GM21360 (cell line): ENCODE measurements at regions not wholly inside any gene's neighbourhood (a gene's known extent, or its start where the extent isn't known, plus 50 kb on each side); places are given as distances from the start of the nearest gene placed in this dataset.
"Not testable (repeated sequence)": the region's sequence is repeated elsewhere in the genome, so short reads cannot be mapped to it uniquely, and the experiment has no call there.

Source experiments
- ATAC-seq: cut with Tn5 transposase; IDR thresholded peaks from one replicate; pipeline ENCODE4 v1.9.1; 2021; ENCODE audit warnings: mild to moderate bottlenecking, moderate library complexity; ENCODE audit not compliant: unreplicated experiment

DNA sequence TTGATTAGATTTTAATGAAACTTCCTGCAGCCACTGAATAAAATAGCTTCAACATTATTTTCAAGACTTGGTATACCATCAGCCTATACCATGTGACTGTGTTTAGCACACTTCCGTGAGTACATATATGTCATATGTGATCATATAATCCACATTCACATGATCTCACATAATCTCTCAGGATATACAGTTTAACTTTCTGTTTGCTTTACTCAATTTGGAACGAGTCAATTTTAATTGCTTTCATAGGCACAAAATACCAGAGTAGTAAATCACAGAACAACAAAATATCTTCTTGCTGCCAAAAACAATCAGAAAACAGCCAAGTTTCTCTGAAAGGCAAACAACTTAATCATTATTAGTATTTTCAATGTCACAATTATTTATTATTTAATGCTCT lies 731.1 kb upstream of the DIAPH2 start:
- no peak for ATAC-seq

DNA sequence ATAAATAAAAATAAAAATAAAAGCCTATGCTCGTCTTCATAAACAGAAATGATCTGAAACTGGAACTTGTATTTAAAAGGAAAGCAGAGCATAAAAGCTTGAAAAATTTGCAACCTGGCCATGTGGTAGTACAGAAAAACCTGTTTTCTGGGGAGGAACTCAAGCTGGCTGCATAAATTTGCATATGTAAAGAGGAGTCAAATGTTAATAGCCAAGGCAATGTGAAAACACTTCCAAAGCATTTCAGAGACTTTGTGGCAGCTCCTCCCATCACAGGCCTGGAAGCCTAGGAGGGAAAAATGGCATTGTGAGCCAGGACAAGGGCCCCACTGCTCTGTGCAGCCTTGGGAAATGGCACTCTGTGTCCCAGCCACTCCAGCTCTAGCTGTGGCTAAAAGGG lies 727.9 kb upstream of the DIAPH2 start:
- no peak for ATAC-seq

DNA sequence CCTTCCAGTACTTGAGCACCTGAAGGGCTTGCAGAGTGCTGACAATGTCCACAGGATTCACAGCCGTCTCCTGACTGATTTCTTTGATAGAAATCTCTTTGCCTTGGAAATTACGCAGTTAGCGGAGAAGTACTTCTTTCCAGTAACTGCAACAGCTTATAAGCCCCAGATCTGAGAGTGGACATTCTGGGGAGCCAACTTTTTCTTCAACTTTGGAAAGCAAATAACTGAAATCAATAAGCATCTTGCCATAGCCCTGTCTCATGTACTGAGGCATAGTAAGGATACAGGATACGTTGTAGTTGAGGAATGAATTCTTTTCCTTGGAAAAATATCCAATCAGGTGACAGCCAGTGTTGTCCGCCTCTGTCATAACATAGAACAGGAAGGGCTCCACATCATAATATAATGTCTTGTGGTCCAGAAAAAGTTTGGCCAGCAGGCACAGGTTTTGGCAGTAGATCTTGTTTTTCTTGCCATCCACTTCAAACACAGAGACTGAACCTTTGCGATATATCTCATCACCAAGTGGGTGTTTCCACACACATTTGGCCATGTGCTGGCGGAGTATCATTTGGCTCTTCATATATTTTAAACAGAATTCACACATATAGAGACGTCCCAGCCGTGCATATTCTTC lies 711.1 kb upstream of the DIAPH2 start:
- not testable (repeated sequence) for ATAC-seq

DNA sequence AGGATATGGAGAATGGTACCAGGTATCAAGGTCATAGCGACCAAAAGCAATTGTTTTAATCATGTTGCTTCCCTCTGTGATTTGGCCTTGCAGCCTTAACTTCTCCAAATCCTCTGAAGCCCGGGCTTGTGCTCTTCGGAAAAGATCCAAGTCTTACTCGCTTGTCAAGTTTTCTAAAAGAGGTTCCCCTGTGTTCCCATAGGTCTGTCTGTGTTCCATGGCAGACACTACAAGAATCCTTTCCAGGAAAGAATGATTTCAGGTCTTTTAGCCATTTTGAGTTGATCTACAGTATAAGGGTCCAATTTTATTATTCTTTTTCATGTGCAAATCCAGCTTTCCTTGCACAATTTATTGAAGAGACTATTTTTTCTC lies 710.6 kb upstream of the DIAPH2 start:
- ATAC-seq, result no peak

DNA sequence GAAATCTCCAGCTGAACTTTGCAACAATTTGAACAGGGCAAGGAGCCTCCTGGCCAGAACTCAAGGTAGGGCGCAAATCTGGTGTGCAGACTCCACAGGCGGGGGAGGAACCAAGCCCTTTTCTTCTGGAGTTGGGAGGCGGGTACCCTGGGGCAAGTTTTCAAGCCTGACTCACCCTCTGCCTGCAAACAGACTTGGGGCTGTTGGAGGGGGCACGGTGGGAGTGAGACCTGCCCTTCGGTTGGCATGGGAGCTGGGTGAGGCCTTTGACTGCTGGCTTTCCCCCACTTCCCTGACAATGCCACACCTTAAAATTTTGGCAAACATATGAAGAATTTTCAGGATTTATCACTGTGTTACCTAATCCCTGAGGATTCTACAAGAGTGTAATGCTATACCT lies 709.8 kb upstream of the DIAPH2 start:
- ATAC-seq, result no peak

DNA sequence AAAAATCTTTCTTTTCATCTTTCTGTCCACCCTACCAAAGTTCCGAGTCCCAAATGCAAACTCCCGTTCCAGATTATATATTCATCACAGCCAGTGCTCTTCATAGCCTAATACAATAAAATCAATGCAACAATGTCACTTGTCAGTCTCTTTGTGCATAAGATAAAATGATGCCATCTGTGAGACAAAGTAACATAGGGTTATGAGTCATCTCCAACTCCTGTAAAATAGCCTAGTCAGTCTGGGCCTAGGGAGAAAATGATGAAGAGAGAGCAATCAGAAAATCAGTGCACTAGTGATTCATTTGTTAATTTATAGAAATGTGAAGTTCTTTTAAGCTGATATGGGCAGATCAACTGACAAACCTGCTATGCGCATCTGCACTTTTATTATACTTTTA lies 689.1 kb upstream of the DIAPH2 start:
- no peak for ATAC-seq

DNA sequence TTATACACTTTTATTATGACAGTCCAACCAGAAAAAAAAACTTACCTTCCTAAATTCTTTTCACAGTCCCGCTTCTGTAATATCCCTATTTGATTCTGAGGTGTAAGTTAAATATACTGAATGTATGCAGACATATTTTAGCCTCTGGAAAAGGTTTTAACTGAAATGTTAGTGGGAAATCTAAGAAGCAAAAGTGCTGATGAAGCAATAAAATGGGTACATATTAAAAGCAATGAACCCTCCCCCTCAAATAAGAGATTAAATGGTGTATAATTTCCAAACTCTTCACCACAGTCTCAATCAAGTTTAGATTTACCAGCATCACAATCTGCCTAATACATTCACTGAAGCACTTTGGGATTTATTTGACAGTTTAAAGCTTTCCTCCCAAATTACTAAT lies 688.3 kb upstream of the DIAPH2 start:
- ATAC-seq, result no peak

DNA sequence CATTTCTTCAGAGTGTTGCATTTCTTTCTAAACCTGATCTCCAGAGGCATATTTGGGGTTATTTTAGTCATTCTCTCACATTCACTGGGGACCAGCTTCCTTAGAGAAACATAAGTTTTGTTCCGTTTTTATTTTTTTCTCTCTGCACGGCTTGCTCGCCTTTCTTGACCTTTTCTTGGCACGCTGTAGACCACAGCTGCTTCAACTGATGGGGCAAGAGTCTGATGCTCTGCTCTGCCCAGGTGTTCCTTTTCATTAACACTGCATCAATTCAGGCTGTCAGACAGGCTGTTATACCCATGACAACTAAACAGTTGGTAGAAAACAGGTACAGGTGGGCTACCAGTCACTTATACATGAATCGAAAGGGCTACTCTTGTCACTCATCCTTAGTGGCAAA lies 682.2 kb upstream of the DIAPH2 start:
- no peak for ATAC-seq

DNA sequence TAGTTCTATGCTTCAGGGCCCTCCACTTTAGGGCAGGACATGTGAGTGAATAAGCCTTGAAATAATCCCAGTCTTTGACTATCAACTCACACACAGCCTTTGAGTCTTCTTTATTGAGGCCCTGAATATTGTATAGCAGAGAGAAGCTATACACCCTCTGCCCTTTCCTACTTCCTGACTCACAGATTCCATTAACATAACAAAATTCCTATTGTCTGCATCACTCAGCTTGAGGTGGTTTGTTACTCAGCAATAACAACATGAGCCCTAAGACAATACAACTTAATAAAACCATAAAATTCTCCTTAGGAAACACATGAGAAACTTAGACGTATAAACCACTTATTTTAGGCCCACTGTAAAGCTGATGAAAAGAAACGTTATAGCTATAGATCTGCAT lies 680.3 kb upstream of the DIAPH2 start:
- no peak for ATAC-seq

DNA sequence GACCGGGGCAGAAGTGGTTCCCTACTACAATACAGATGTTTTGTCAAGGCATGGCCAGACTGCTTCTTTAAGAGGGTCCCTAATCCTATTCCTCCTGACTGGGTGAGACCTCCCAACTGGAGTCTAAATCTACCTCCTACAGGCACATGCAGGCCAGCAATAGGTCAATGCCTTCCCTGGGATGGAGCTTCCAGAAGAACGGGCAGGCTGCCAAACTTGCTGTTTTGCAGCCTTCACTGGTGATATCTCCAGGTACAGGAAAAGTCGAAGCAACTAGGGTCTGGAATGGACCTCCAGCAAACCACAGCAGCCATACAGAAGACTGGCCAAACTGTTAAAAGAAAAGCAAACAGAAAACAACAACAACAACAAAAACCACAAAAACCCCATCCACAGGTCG lies 678.4 kb upstream of the DIAPH2 start:
- no peak for ATAC-seq

DNA sequence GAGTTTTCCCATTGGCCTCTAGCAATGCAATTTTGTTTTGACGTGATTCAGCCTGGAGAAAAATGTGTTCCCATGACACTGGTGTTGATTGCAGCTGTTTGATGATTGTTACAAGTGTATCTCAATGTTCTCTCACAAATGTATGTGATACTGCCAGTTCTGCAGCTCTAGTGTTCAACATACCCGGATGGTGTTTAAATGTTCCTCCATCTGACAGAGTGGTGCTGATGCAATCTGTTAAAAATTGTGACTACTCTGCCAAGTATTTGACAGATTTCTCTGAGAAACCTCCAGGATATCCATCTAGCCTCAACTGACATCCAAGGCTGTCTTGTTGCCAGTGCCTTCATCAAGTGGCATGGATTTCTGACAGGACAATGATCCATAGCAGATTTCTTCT lies 657.2 kb upstream of the DIAPH2 start:
- ATAC-seq, result no peak

DNA sequence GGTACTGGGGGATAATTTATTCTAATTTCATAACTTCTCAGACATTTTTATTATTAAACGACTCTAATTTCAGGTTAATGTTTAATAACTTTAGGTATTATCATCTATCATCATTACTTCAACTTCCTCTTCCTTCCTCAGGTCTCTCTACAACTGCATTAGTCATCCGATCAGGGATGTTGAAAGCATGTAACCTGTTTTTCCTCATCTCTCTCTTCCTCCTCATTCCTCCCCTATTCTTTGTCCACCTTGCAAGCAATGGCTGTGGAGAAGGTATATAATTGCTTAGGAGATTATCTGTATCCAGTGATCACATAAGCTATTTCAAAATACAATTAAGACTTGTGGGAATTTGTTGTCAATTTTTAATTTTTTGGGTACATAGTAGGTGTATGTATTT lies 632.6 kb upstream of the DIAPH2 start:
- no peak for ATAC-seq

DNA sequence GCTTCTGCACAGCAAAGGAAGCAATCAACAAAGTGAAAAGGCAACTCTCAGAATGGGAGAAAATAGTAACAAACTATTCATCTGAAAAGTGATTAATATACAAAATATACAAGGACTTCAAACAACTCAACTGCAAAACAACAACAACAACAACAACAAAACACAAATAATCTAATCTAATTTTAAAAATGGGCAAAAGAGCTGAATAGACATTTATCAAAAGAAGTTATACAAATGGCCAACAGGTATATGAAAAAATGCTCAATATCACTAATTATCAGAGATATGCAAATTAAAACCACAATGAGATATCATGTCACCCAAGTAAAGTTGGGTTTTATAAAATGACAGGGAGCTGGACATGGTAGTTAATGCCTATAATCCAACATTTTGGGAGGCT lies 602.8 kb upstream of the DIAPH2 start:
- ATAC-seq, result no peak

DNA sequence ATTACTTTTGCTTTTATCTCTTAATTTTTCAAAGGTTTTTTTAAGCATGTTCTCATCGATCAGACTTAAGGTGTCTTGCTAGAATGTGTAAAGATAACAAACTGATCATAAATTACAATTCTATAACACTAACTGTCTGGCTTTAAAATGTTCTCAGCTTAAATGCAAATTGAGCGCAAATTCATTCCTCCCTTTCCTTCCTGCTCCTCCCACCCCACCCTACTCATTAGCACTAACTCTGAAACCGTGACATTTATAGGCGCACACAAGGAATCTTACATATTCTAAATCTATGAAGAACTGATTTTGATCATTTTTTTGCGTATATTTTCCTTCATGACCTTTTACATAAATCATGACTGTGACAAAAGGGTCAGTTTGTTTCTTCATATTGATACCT lies 590.0 kb upstream of the DIAPH2 start:
- no peak for ATAC-seq

DNA sequence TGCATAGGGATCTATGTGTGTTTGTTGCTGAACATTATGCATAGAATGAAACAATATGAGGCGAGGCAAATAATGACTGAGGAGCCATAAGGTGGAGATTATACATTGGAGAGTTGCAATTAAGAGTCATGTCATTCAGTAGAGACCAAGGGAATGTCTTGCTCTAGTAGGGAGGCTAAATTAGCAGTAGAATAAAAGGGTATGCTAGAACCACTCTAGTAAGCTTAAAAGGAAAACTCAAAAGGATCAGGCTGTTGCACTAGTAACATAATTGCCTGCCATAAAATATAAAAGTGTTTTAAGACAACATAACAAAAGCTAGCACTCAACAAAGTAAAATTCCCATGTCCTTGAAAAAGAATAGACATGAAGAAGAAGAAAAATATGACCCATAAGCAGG lies 586.2 kb upstream of the DIAPH2 start:
- no peak for ATAC-seq

DNA sequence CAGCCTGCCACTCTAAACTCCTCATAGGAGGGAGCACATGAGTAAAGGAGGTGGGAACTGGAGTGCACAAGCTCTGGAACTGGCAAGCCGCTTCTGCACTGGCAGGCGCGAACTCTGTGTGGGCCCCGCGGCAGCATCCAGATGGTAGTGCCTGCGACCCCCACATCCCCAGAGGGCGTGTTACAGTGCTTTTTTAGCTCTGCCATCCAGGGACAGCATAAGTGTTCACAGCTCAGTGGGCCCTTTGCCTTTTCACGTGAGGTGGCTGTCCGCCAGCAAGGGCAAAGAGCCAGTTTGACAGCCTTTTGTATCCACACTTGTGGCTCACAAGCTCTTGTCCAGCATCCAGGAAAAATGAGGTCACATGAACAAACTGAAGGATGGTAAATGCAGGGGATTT lies 581.6 kb upstream of the DIAPH2 start:
- no peak for ATAC-seq

DNA sequence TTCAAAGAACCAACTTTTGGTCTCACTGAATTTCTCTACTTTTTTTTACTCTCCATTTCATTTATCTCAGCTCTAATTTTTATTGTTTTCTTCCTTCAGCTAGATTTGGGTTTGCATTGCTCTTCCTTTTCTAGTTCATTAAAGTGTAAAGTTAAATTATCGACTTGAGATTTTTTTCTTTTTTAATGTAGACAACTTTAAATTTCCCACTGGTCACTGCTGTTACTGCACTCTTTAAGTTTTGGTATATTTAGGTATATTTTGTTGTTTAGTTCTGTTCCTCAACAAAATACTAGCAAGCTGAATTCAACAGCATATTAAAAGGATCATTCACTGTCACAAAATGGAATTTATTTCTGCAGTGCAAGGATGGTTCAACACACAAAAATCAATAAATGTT lies 572.0 kb upstream of the DIAPH2 start:
- ATAC-seq, result no peak

DNA sequence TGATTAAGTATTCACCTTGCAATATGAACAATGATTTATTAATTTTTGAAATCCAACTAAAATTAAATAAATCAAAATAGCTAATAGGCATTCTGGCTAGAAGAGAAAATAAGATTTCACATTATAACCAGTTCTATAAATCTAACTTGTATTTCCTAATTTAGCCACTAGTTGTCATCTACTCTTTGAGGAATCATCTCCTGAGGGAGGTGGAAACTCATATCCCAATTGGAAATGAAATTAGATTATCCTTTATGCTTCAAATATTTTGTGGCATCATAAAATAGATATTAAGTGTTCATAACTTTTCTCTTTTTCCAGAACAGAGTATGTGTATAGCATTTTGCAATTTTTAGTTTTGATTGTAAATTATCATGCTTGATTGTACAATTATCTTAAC lies 558.5 kb upstream of the DIAPH2 start:
- no peak for ATAC-seq

DNA sequence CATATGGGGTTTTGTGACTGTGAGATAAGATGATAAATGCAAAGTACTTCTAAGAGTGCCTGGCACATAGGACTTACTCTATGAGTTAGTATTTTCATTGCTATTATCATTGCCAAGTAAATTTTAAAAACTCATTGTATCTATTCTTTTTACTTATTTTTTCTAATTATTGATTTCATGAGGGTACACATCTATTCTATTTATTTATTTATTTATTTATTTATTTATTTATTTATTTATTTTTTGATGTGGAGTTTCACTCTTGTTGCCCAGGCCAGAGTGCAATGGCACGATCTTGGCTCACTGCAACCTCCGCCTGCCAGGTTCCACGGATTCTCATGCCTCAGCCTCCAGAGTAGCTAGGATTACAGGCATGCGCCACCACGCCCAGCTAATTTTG lies 556.6 kb upstream of the DIAPH2 start:
- not testable (repeated sequence) for ATAC-seq

DNA sequence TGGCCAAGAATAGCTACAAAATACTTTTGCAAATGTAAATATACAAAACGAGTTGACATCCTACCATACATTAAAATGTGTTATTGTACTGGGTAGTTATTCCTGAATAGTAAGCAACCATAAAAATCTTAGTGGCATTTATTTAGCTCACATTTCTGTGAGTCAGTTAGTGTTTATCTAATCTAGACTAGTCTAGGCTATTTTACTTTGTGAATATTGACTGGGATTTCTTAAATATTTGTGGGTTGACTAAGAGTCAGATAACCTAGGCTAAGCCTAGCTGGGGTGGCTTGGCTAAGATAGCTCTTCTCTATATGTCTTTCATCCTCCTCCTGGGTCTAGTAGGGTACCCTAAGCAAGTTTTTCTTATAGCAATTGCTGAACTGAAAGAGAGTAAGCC lies 543.8 kb upstream of the DIAPH2 start:
- no peak for ATAC-seq

DNA sequence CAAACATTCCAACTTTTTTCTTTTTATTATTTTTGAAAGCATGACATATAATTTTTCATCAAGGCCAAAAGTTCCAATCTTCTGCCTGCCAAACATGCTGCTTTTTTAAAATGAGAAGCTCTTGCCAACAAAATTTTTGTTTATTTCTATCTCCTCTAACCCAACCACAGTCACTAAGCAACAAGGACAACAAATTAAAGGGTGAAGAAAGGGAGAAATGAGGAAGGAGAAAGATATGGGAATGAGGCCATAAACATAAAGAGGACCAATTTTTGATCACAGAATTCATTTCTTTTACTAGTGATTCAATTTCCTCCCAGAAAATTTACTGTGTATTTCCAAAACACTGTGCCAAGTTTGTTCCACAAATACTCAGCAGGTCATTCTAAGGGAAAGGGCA lies 537.0 kb upstream of the DIAPH2 start:
- no peak for ATAC-seq

DNA sequence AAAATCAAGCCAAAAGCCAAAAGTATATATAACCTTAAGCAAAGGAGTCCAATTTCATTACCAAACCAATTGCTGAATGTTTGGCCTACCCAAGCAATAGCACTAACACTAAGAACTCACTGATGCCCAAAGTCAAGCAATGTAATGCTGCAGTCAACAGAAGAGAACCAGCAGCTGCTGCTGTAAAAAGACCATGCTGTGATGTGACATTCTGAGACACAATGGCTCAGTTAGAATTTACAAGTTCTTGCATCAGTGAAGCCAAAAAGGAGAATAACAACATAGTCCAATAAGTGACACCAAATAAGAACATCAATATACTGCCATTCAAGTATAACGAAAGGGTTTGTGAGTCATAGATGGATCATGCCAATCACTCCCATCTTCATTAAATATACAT lies 514.0 kb upstream of the DIAPH2 start:
- no peak for ATAC-seq

DNA sequence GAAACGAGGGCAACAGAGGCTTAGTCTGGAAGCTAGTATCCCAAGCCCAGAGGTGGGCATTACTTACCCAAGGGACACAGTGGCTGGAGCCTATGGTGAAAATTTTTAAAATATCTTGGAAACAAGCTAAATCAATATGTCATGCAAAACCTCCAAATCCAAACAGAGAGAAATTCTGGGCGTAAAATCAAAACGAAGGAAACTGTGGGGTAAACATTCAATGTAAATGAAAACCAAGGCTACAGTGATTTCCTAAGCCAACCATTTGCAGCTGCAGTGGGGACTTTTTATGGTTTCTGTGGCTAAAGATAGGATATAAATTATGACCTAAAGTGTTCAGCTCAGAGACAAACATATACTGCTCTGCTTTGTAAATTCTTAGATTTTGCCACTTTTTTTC lies 507.7 kb upstream of the DIAPH2 start:
- ATAC-seq, result no peak

DNA sequence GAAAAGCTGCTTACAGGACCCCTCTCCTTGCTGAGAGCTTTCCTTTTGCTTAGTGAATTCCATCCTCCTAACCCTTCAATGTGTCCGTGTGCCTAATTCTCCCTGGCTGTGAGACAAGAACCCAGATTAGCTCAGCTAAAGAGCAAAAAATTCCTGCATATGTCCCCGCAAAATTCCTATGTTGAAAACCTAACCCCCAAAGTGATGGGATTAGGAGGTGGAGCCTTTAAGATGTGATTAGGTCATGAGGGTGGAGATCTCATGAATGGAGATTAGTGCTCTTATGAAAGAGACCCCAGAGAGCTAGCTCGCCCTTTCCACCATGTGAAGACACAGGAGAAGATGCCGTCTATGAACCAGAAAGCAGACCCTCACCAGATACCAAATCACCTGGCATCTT lies 503.0 kb upstream of the DIAPH2 start:
- no peak for ATAC-seq
